ENCODE measurements at regions not wholly inside any gene's neighbourhood (a gene's known extent, or its start where the extent isn't known, plus 50 kb on each side); places are given as distances from the start of the nearest gene placed in this dataset.

- TF ChIP-seq CTCF (CRISPR knock-in tag; IDR thresholded peaks at IDR 0.05) (no peak), FOSL2 (CRISPR knock-in tag; IDR thresholded peaks at IDR 0.05) (no peak), TFDP2 (CRISPR knock-in tag; IDR thresholded peaks at IDR 0.05) (no peak), RNF219 (CRISPR knock-in tag; IDR thresholded peaks at IDR 0.05) (no peak), ZZZ3 (CRISPR knock-in tag; IDR thresholded peaks at IDR 0.05; ENCODE audit: borderline replicate concordance) (no peak)
Observed at GRCh38 chr5:143665866-143666265, 146.1 kb upstream of the HMHB1 start.

Data from HepG2 (cell line).